Astrocyte of the spinal cord (primary cell): ENCODE measurements at regions not wholly inside any gene's neighbourhood (a gene's known extent, or its start where the extent isn't known, plus 50 kb on each side); places are given as distances from the start of the nearest gene placed in this dataset.
A peak's percentile ranks its signal among the peaks of the same experiment; 100 is the strongest.

Experiments
- DNase-seq: peaks from one replicate; pipeline ENCODE4 v3.0.0; 2011; ENCODE audit warnings: low read depth, low spot score
- H3K4me3 ChIP-seq: 2 replicates; pipeline ENCODE4 v1.5.1; 2011; ENCODE audit warnings: low read depth, mild to moderate bottlenecking, low read length, moderate library complexity
- CTCF ChIP-seq: IDR thresholded peaks from 2 replicates; pipeline ENCODE4 v1.5.1; 2012; ENCODE audit warnings: low read depth, mild to moderate bottlenecking, low read length, inconsistent platforms
- in situ Hi-C: cut with HindIII; loops from 2 replicates; pipeline ENCODE4 v1.10.0; 2017; ENCODE audit warnings: low sequenced_read_pairs

- TF ChIP-seq CTCF: no peak
- no peak overlapping the region for H3K4me3 ChIP-seq
- DNase-seq: peak; percentile 4
- in situ Hi-C loops: no loop called here
Observed at GRCh38 chr1:244231193-244231571, 180.1 kb downstream of the ZBTB18 start.

- in situ Hi-C loops: no loop called here
- DNase-seq: peak; percentile 20
- peak overlapping the region; percentile 22 for H3K4me3 ChIP-seq
- no peak for TF ChIP-seq CTCF
Observed at GRCh38 chr1:244231572-244232315, 180.7 kb downstream of the ZBTB18 start.

GRCh38 chr1:244234009-244234643, 183.0 kb downstream of the ZBTB18 start:
- TF ChIP-seq CTCF: no peak
- in situ Hi-C loops: no loop called here
- DNase-seq: no peak
- no peak overlapping the region for H3K4me3 ChIP-seq

- no peak for DNase-seq
- TF ChIP-seq CTCF: no peak
- in situ Hi-C loops: no loop called here
- H3K4me3 ChIP-seq: no peak overlapping the region
Observed at GRCh38 chr1:244235157-244235556, 184.1 kb downstream of the ZBTB18 start.

GRCh38 chr1:244236101-244236500, 185.0 kb downstream of the ZBTB18 start:
- TF ChIP-seq CTCF: no peak
- in situ Hi-C loops: no loop called here
- H3K4me3 ChIP-seq: no peak overlapping the region
- DNase-seq: peak; percentile 23

GRCh38 chr1:244236721-244237120, 185.6 kb downstream of the ZBTB18 start:
- in situ Hi-C loops: no loop called here
- TF ChIP-seq CTCF: no peak
- no peak for DNase-seq
- H3K4me3 ChIP-seq: no peak overlapping the region
